GM18858 (cell line): ENCODE measurements at regions not wholly inside any gene's neighbourhood (a gene's known extent, or its start where the extent isn't known, plus 50 kb on each side); places are given as distances from the start of the nearest gene placed in this dataset.

Experiments
- ATAC-seq: cut with Tn5 transposase; IDR thresholded peaks from one replicate; pipeline ENCODE4 v1.9.1; 2021; ENCODE audit not compliant: unreplicated experiment

DNA sequence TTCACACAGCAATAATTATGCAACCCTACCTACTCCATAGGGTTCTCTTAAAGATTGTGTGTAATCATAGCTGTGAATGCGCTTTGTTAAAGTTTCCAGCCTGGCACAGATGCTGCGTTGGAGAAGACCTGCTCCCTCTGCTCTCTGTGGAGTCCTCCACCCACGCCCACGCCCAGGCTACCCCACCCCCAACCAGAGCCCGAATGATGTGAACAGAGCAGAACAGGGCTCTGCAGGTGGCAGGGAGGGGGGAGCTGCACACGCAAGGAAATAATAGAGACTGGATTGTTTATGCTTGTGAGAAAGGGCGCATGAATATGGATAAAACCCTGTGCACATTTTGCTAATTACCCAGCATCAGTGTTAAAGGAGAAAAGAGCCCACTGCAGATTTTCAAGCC is 447.5 kb downstream of the BCL11A start:
- ATAC-seq, result no peak

DNA sequence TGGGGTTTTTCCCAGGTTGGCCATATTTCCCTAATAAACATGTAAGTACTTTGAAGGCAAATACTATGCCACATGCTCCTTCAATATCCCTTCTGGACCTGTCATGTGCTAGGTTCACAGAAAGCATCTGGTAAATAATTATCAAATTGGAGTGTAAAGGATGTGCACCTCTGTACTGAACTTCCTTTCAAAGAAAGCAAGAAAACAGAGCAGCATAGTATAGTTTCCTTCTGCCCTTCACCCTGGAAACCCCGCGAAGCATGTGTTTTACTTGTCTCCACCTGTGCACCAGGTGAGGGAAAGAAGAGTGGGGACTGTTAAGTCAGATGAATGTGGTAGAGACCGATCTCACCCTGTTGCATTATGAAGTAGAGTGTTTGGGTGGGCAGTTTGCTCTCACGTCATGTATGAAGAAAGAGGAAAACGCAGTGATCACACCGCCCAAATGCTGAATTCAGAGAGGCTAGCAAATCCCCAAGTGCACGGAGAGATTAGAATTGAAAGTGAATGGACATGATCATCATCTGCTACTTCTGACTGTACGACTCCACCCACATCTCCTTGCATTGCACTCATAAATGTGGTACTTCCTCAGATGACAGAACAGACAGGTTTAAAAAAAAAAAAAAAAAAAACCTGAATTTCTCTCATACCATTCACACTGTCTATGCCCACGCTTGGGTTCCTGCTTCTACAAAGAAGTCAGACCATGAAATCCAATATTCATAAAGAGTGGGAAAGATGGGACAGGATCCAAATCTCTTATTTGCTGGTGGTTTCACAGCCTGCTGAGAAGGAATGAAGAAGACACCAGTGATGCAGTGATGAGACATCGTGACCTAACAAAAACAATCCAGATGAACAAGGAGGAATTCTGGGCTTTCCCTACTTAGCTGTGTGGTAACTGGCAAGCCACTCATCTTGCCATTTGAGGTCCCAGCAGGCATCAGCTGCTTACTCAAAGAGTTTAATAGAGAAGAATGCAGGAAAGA is 448.6 kb downstream of the BCL11A start:
- ATAC-seq, result no peak

DNA sequence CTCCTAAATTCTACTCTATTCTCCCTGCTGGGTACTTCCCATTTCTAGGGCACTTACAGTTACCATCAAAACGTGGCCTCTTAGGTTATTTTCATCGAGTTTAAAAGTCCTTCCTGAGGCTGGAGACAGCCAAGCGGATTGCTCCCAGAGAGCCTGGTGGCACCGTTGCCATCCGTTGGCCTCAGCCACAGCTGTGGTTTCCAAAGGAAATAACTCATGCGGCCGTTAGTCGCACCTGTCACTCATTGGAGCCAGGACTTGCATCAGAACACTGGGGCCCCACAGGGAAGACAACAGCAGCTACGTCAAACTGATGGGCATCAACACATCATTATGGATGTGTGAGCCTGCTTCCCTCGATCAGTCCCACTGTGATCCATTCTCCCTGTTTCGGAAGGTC is 453.4 kb downstream of the BCL11A start:
- ATAC-seq, result no peak

DNA sequence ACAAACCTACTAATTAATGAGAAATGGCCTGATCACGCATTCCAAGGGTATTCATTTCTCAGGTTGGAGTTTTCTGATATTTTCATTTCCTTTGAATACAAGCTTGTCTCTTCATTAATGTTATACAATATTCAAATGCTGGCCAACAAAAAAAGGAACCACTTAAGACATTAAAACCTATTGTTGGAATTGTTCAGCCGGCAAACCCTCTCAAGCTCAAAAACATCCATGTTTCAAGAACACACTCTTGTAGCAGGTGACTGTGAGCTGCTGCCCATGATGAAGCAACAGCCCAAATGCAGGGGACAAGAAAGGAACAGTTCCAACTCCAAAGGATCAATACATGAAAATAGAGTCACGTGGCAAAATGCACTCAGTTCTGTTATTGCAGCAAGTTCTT is 454.5 kb downstream of the BCL11A start:
- ATAC-seq, result no peak

DNA sequence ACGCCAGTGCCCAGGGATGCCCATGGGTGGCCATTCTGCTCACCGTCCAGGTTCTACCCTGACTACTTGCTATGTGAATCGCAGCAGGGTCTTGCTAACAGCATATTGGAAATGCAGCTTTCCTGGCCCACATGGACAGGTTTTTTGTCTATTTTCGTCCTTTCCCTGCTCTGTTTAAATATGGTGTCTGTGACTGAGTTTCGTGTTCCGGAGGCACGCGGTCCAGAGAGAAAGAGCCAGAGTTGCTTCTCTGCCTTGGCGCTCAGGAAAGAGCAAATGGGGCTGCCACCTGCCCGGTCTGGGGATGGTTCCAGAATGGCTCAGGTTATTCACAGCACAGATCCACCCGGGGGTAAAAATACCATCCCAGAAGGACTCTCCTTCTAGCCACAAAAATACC is 456.2 kb downstream of the BCL11A start:
- no peak for ATAC-seq

DNA sequence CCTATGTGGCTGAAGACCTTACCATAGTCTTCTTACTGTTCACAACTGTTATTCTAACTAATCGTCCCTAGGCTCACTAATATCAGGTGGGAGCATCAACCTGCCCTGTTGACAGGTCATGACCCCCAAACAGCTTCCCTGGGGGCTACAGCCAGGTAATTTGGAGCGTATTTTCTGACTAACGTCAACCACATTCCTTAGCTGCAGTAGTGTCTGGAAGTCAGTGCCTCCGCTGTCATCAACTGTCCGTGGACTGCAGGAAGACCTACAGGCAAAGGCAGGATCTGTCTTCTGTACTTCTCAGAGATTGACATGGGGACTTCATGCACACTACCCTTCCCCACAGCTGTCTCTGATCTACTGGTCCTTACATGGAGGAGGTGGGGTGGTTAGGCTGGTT is 456.9 kb downstream of the BCL11A start:
- no peak for ATAC-seq

DNA sequence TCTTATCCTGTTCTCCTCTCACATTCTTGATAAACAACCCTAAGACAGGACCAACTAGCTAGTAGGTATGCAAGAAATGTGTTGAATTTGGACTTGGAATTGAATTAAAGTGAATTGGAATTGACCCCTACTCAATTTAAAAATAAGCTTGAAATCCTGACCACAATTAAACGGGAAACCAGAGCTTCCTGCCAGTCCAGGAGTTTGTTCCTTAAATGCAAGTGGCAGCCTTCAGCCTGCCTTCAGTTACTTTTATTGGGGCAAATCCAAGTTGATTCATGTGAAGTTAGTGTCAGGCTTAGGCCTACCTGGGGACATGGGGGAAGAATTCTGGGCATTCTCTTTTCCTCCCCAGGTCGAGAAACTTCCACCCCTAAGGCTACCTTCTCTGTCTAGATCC is 457.6 kb downstream of the BCL11A start:
- ATAC-seq, result no peak

DNA sequence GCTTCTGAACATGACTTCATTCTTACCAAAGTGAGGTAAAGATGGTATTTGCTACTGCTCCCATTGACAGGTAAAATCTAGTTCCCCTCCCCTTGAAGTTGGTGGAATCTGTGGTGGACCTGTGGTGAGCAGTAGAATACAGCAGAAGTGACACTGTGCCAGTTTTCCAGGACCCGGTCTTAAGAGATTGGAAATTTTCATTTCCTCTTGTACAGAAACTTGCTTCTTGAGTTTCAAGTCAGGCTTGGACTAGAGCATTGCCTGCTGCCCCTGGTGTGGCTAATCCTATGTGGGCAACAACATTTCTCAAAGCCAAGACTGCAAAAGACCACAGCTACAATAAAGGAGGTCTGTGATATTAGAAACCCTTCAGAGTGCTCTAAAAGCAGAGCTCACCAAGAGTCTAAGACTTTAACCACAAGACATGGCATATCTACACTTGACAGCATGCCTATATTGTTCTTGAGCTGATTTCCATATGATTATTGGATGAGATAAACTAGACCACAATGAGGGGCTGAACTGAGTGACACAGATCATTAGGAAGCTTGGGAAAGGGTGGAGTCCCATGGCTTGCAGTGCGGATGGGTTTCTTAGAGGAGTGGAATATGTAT is 458.1 kb downstream of the BCL11A start:
- ATAC-seq, result no peak

DNA sequence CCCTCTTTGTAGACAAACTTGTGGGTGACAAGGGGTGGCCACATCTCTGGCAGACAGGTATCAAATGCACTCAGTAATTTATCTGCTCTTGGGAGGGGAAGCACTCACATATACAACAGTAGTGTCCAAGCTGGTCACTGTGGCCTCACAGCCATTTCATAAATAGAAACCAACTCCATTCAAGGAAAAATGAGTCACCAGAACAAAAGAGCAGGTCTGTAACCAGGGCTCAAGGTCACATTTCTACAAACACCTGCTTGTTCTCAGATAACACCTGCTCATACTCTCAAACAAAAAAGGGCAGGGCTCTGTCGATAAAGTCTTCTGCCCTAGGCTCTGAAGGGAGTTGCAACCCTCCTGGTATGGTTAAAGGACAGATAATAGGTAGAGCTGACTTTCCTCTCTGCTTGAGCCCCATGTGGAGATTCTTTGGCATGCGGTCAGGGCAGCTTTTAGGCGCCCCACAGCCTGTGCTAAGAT is 459.0 kb downstream of the BCL11A start:
- no peak for ATAC-seq

DNA sequence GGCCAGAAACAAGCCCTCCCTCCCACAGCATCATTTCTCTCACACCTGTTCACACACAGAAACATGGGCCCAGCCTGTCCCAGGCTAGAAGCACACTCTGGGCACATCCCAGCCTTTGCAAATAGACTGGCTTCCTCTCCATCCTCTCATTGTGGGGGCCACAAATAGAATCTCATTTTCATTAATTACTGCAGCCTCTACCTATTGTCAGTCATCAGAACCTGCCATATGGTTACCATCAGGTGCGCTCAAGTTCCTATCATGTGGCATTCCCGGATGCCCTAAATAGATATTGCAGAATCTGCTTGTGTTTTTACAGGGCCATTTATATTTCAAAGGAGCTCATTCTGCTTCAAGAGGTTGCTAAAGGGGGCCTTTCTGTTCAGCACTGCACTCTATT is 460.7 kb downstream of the BCL11A start:
- no peak for ATAC-seq

DNA sequence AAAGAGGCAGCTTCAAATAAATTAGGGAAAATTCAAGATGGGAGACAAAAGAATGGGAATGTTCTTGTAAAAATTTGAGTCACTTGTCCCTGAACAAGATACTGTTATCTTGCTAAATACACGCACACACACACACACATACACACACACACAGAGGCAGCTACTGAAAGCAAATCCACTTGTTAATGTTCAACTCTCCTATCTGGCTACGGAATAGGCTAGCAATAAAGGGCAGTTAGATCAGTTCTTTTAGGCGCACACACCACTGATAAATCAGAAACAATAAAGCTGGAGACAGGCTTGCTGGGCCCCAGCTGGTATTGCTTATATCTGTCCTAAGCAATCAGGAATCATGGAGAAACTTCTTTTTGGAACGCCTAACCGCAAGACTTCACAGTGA is 461.6 kb downstream of the BCL11A start:
- no peak for ATAC-seq

DNA sequence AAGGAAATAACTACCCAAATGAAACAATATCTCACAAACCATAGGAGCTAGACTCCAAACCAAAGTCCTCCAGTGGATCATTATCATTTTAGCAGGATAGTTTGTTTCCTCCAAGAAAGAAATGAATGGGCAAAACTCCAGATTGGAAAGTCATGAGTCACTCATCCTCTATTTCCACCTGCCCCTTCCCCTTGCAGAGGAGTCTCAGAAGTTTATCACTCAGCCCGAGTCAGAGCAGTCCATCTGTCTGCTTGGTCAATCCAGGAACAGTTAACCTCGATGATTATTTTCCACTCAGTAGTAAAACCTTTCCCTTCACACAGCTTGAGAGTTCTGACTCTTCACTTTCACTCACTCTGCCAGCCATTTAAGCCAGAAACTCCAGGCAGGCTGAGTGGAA is 462.2 kb downstream of the BCL11A start:
- no peak for ATAC-seq

DNA sequence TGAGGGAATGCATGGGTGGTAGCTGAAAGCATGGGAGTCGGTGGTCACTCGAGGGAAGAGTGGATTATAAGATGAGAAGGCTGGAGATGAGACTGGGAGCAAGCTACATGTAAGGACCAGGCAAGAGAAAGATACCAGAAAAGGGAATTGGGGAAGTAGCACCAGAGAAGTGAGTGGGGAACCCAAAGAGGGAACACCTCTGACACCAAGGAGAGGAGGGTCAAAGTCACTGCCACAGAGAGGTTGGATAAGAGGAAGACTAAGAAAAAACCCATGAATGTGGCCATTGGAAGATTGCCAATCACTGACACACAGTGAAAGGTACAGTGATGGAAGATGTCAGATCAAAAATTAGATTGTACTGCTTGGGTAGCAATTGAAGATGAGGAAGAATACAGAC is 473.9 kb downstream of the BCL11A start:
- ATAC-seq, result no peak

DNA sequence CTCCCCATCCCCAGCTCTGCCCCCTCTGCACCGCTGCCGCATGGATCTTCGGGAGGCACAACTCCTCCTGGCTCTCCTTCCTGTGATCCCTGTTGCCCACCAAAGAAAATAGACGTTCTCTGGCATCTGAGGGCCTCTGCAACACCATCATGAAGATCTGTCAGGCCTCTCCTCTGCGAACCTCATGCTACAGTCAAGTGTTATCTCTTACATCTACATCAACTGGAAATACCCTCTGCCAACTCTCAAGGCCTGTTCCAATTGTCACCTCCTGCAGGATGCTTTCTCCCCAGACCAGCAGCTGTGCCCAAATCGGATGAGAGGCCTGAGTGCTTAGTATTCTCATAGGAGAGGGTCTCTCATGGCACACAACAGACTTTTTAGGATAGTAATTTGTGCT is 478.4 kb downstream of the BCL11A start:
- no peak for ATAC-seq

DNA sequence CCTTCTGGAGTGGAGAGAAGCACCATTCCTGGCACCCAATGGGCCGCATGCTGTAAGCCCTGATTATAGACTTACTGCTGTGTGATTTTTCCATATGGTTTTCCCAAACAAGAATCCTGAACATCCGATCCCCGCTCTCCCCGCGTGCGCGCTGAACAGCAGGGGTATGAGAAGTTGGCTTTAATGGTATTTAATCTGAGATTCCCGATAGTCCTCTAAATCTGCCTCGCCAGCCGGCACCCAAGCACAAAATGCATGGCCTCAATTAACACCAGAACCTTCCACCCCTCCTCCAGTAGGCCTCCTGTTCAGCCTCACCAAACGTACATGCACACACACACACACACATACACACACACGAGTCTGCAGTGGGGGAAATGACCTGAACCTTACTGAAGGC is 480.3 kb downstream of the BCL11A start:
- no peak for ATAC-seq

DNA sequence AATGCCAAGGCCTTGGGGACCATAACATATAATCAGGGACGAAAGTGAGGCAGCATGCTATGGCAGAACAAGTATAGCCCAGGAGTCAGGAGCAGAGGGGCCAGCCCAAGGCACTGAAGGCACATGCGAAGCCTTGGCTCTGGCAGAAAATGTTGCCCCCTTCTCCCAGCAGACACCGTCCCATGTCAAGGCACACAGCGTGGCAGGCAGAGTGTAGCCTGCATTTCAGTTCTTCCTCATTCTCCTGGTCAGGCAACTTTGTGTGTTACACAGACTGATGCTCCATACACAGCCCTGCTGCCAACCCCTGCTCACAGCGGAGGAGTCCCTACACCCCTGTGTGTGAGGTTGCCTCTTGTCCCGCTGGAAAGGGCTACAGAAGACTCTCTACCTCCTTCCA is 480.8 kb downstream of the BCL11A start:
- ATAC-seq, result no peak

DNA sequence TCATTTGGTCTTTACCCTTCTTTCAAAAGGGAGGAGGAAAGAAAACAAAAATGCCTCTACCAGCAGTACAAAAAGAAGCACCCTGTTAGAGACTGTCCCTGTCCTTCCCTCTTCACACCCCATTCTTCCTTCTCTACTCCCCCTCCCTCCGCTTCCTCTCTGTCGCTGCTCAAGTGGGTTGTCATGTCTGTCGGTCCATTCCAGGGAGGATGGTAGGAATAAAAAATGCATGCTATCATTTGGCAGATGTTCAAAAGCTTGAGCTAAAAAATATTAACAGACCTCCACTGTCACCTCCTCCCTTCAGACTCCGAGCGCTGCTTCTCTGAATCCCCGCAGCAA is 482.0 kb downstream of the BCL11A start:
- no peak for ATAC-seq

DNA sequence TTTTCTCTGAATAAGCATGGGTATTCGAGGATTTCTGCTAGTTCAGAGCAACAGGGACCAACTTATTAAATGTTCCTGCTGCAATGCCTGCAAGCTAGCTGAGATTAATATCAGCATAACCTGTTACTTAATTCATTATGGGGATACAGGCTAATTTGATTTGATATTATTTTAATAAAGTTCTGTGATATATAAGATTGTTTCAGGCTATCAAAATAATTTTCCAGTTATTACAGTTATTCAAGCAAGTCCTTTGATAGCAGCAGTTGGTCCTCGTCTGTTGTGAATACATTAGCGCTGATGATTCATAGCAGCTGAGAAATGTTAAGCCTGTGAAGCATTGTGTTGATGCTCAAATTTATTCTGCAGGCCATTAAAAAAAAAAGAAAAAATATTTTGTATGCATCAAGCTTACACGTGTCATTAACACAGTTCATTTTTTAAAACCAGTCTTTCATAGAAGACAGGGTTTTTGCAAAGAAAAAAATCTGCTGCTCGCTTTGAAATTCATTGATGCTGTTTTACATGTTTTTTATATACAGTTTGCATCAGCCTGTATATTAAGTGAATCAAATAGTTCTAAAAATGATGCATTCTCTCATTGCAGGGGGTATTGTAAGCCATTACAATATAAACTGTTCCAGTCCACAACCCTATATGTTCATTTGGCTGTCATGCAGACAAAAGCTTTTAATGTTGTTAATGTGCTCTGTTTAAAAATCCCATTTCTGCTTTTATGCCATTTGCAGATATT is 482.5 kb downstream of the BCL11A start:
- no peak for ATAC-seq

DNA sequence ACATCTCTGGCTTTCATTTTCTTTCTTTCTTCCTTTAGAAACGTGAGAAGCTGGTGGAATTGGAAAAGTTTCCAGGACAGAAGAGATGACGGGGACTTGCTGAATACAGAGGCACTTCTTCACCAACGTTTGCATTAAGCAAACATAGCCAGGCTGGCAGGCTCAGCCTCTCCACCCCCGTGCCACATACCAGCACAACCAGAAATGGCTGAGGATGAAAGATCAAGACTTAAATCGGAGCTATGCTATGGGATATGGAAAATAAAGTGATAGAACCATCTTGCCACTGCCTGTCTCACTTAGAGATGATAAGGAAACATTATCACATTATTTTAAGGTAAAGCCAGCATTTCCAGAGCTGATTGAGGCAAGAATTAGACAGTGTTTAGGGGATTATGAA is 483.3 kb downstream of the BCL11A start:
- ATAC-seq, result no peak

DNA sequence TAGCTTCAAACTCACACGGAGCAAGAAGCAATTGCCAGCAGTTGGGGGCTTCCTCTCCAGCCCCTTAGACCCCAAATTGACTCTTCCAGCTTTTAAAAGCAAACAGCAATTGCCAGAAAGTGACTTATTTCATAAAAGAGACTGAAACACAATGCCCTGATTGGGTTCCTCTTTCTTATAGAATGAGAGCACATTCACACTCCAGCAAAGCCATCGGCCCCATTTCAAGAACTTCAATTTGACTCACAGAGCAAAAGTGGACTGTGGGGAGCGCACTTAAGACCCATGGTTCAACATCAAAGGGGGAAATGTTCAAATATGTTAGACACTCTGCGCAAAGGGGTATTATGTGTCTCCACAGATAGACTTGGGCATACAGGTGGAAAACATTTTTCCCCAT is 484.7 kb downstream of the BCL11A start:
- no peak for ATAC-seq

DNA sequence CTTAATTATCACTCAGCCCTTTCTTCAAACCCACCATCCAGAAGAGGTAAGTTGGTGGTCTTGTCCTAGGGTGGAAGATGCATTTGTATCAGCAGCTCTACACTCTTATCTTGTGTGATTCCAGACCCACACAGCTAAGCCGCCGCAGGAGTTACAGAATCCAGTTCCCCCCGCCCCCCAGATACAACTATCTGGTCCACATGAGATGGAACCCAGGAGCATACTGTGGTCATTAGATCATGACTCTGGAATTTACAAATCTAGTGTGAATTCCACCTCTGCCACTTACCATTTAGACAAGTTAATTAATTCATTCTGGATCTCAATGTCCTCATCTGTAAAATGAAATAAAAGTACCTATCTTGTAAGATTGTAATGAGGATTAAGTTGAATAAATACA is 486.4 kb downstream of the BCL11A start:
- no peak for ATAC-seq
